ENCODE measurements at regions not wholly inside any gene's neighbourhood (a gene's known extent, or its start where the extent isn't known, plus 50 kb on each side); places are given as distances from the start of the nearest gene placed in this dataset.

- WGBS (ENCODE audit: insufficient coverage): 97% methylated on average over 5 of the region's 5 CpGs
- Histone ChIP-seq H3K4me3 (ENCODE audit: low read length) (no peak overlapping the region), H3K27me3 (ENCODE audit: control insufficient read depth, insufficient read depth, low read length) (peaks cover 2% of the 10 kb centered on the region), H3K9me3 (ENCODE audit: control insufficient read depth, insufficient read depth, low read length) (no peaks in the 10 kb centered on the region), H3K4me1 (ENCODE audit: control insufficient read depth, insufficient read depth, low read length) (no peaks in the 10 kb centered on the region), H3K36me3 (ENCODE audit: control insufficient read depth, insufficient read depth, low read length) (no peaks in the 10 kb centered on the region), H3K27ac (ENCODE audit: low read length) (no peak overlapping the region)
- TF ChIP-seq, protein P1, sequence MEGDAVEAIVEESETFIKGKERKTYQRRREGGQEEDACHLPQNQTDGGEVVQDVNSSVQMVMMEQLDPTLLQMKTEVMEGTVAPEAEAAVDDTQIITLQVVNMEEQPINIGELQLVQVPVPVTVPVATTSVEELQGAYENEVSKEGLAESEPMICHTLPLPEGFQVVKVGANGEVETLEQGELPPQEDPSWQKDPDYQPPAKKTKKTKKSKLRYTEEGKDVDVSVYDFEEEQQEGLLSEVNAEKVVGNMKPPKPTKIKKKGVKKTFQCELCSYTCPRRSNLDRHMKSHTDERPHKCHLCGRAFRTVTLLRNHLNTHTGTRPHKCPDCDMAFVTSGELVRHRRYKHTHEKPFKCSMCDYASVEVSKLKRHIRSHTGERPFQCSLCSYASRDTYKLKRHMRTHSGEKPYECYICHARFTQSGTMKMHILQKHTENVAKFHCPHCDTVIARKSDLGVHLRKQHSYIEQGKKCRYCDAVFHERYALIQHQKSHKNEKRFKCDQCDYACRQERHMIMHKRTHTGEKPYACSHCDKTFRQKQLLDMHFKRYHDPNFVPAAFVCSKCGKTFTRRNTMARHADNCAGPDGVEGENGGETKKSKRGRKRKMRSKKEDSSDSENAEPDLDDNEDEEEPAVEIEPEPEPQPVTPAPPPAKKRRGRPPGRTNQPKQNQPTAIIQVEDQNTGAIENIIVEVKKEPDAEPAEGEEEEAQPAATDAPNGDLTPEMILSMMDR (IDR thresholded peaks at IDR 0.05): no peak
- no peak for DNase-seq
- Mint-ChIP-seq H3K4me3 (no peak overlapping the region), H3K27me3 (ENCODE audit: low read depth in 2 of 2) (peaks cover 25 to 27% of the 10 kb centered on the region in 2 donors), H3K27ac (no peak overlapping the region), H3K4me1 (no peaks in the 10 kb centered on the region), H3K9me3 (peaks cover 0 to 3% of the 10 kb centered on the region in 2 donors), H3K36me3 (peaks cover 11% of the 10 kb centered on the region)
- ATAC-seq: no peak
- intact Hi-C loops (cut with micrococcal nuclease): no loop called here
Measured at GRCh38 chr5:107157809-107158208, 512.9 kb downstream of the EFNA5 start.

GRCh38 chr5:107155707-107156106 lies 515.0 kb downstream of the EFNA5 start:
- Mint-ChIP-seq H3K4me3 (no peak overlapping the region), H3K27ac (no peak overlapping the region), H3K4me1 (no peaks in the 10 kb centered on the region), H3K36me3 (peaks cover 9% of the 10 kb centered on the region), H3K27me3 (ENCODE audit: low read depth in 2 of 2) (peaks cover 25 to 26% of the 10 kb centered on the region in 2 donors), H3K9me3 (peaks cover 0 to 3% of the 10 kb centered on the region in 2 donors)
- Histone ChIP-seq H3K4me1 (ENCODE audit: control insufficient read depth, insufficient read depth, low read length) (no peaks in the 10 kb centered on the region), H3K27ac (ENCODE audit: low read length) (no peak overlapping the region), H3K4me3 (ENCODE audit: low read length) (no peak overlapping the region), H3K36me3 (ENCODE audit: control insufficient read depth, insufficient read depth, low read length) (no peaks in the 10 kb centered on the region), H3K27me3 (ENCODE audit: control insufficient read depth, insufficient read depth, low read length) (peaks cover 2% of the 10 kb centered on the region), H3K9me3 (ENCODE audit: control insufficient read depth, insufficient read depth, low read length) (no peaks in the 10 kb centered on the region)
- DNase-seq (no peak), ATAC-seq (no peak)
- intact Hi-C loops (cut with micrococcal nuclease): no loop called here
- TF ChIP-seq, protein P1 (IDR thresholded peaks at IDR 0.05): no peak
- WGBS (ENCODE audit: insufficient coverage): 70% methylated on average over 4 of the region's 4 CpGs

DNA sequence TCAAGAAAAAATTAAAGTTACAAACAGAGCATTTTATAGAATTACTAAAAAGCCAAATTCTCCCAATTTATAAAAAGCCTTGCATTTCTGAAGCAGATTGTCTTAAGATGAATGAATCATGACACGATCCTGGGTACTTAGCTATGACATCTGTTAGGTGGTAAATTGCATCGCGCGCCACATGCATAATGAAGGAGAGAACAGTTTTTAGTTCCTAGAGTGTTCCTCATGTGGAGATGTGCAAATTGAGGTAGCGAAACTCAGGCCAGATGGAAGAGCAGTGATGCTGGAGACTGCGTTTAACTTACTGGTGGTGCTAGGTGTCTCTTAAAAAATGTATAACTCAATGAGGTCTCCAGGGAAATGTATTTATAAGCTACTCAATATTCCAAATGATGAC lies 516.1 kb downstream of the EFNA5 start:
- H3K4me3 ChIP-seq (ENCODE audit: low read length): no peak overlapping the region
- Mint-ChIP-seq H3K4me1 (no peaks in the 10 kb centered on the region), H3K36me3 (no peaks in the 10 kb centered on the region), H3K9me3 (no peaks in the 10 kb centered on the region), H3K4me3 (no peak overlapping the region), H3K27ac (no peak overlapping the region), H3K27me3 (ENCODE audit: low read depth in 2 of 2) (peaks cover 20 to 24% of the 10 kb centered on the region in 2 donors)
- ATAC-seq: no peak
- WGBS (ENCODE audit: insufficient coverage): 93% methylated on average over 6 of the region's 6 CpGs
- no peaks in the 10 kb centered on the region for H3K9me3 ChIP-seq (ENCODE audit: control insufficient read depth, insufficient read depth, low read length)
- intact Hi-C loops (cut with micrococcal nuclease): no loop called here
- TF ChIP-seq, protein P1 (IDR thresholded peaks at IDR 0.05): no peak
- H3K36me3 ChIP-seq (ENCODE audit: control insufficient read depth, insufficient read depth, low read length): no peaks in the 10 kb centered on the region
- no peaks in the 10 kb centered on the region for H3K4me1 ChIP-seq (ENCODE audit: control insufficient read depth, insufficient read depth, low read length)
- no peak for DNase-seq
- H3K27ac ChIP-seq (ENCODE audit: low read length): no peak overlapping the region
- H3K27me3 ChIP-seq (ENCODE audit: control insufficient read depth, insufficient read depth, low read length): peaks cover 3% of the 10 kb centered on the region

GRCh38 chr5:107153283-107153682 lies 517.5 kb downstream of the EFNA5 start:
- no peak overlapping the region for H3K4me3 ChIP-seq (ENCODE audit: low read length)
- no peaks in the 10 kb centered on the region for H3K4me1 Mint-ChIP-seq
- no peaks in the 10 kb centered on the region for H3K36me3 Mint-ChIP-seq
- TF ChIP-seq, protein P1 (IDR thresholded peaks at IDR 0.05): no peak
- H3K4me1 ChIP-seq (ENCODE audit: control insufficient read depth, insufficient read depth, low read length): no peaks in the 10 kb centered on the region
- H3K27ac Mint-ChIP-seq: no peak overlapping the region
- no peaks in the 10 kb centered on the region for H3K9me3 ChIP-seq (ENCODE audit: control insufficient read depth, insufficient read depth, low read length)
- ATAC-seq (no peak), DNase-seq (no peak)
- intact Hi-C loops (cut with micrococcal nuclease): no loop called here
- H3K27me3 ChIP-seq (ENCODE audit: control insufficient read depth, insufficient read depth, low read length): peaks cover 3% of the 10 kb centered on the region
- H3K4me3 Mint-ChIP-seq: no peak overlapping the region
- no CpG with 5 or more reads among the region's 2 CpGs for whole genome bisulfite sequencing (ENCODE audit: insufficient coverage)
- H3K9me3 Mint-ChIP-seq: no peaks in the 10 kb centered on the region
- H3K27ac ChIP-seq (ENCODE audit: low read length): no peak overlapping the region
- peaks cover 19 to 20% of the 10 kb centered on the region in 2 donors for H3K27me3 Mint-ChIP-seq (ENCODE audit: low read depth in 2 of 2)
- H3K36me3 ChIP-seq (ENCODE audit: control insufficient read depth, insufficient read depth, low read length): no peaks in the 10 kb centered on the region

All from natural killer cell (primary cell).